ENCODE measurements at regions not wholly inside any gene's neighbourhood (a gene's known extent, or its start where the extent isn't known, plus 50 kb on each side); places are given as distances from the start of the nearest gene placed in this dataset.
"Not testable (repeated sequence)": the region's sequence is repeated elsewhere in the genome, so short reads cannot be mapped to it uniquely, and the experiment has no call there.

GRCh38 chr5:77861576-77861975 is 85.4 kb upstream of the TBCA start:
- H3K4me3 ChIP-seq (ENCODE audit: low read depth, low read length) = no peak overlapping the region
- ChIA-PET POLR2A (no interaction called here), CTCF (interaction anchor here (1.1 to 3.2 kb wide), 3 partner anchors 8 to 147 kb away, joined by 3 to 15 read pairs (median 3); no protein-coding TSS in a partner anchor)
- TF ChIP-seq CTCF (IDR thresholded peaks at IDR 0.05; ENCODE audit: insufficient read depth, low read length, missing control alignments) = no peak
- DNase-seq (ENCODE audit: low read depth, low spot score) = no peak

GRCh38 chr5:77859306-77859705 is 83.2 kb upstream of the TBCA start:
- TF ChIP-seq CTCF (IDR thresholded peaks at IDR 0.05; ENCODE audit: insufficient read depth, low read length, missing control alignments) = no peak
- no peak overlapping the region for H3K4me3 ChIP-seq (ENCODE audit: low read depth, low read length)
- CTCF ChIA-PET = no interaction called here
- DNase-seq (ENCODE audit: low read depth, low spot score) = no peak
- POLR2A ChIA-PET = no interaction called here

- H3K4me3 ChIP-seq (ENCODE audit: low read depth, low read length); DNase-seq (ENCODE audit: low read depth, low spot score); POLR2A ChIA-PET: not testable (repeated sequence)
- CTCF ChIA-PET = interaction anchor here (2.2 kb wide), 1 partner anchor 10 kb away, joined by 5 read pairs; no protein-coding TSS in a partner anchor
Observed at GRCh38 chr5:77858678-77859077, 82.5 kb upstream of the TBCA start.

- no peak for TF ChIP-seq CTCF (IDR thresholded peaks at IDR 0.05; ENCODE audit: insufficient read depth, low read length, missing control alignments)
- no peak for DNase-seq (ENCODE audit: low read depth, low spot score)
- CTCF ChIA-PET = interaction anchor here (1.4 kb wide), 1 partner anchor 8 kb away, joined by 4 read pairs; no protein-coding TSS in a partner anchor
- POLR2A ChIA-PET = interaction anchor here (0.6 kb wide), 1 partner anchor 17 kb away, joined by 3 read pairs; no protein-coding TSS in a partner anchor
- no peak overlapping the region for H3K4me3 ChIP-seq (ENCODE audit: low read depth, low read length)
Observed at GRCh38 chr5:77855369-77855768, 79.2 kb upstream of the TBCA start.

- no peak for DNase-seq (ENCODE audit: low read depth, low spot score)
- no peak for TF ChIP-seq CTCF (IDR thresholded peaks at IDR 0.05; ENCODE audit: insufficient read depth, low read length, missing control alignments)
- H3K4me3 ChIP-seq (ENCODE audit: low read depth, low read length) = no peak overlapping the region
- CTCF ChIA-PET = interaction anchor here (1.2 kb wide), 1 partner anchor 213 kb away, joined by 3 read pairs; no protein-coding TSS in a partner anchor
- POLR2A ChIA-PET = interaction anchor here (0.7 kb wide), 2 partner anchors 10 to 157 kb away, joined by 3 read pairs; no protein-coding TSS in a partner anchor
Observed at GRCh38 chr5:77853353-77853907, 77.3 kb upstream of the TBCA start.

GRCh38 chr5:77852514-77853352 is 76.6 kb upstream of the TBCA start:
- peak overlapping the region; percentile 61 for H3K4me3 ChIP-seq (ENCODE audit: low read depth, low read length)
- ChIA-PET CTCF (interaction anchor here (1.2 kb wide), 1 partner anchor 213 kb away, joined by 3 read pairs; no protein-coding TSS in a partner anchor), POLR2A (interaction anchor here (0.6 to 0.8 kb wide), 4 partner anchors 10 to 157 kb away, joined by 3 to 4 read pairs (median 3); no protein-coding TSS in a partner anchor)

More at GRCh38 chr5:77852514-77853352, 76.6 kb upstream of the TBCA start:
- no peak for TF ChIP-seq CTCF (IDR thresholded peaks at IDR 0.05; ENCODE audit: insufficient read depth, low read length, missing control alignments)
- peak; percentile 50 for DNase-seq (ENCODE audit: low read depth, low spot score)

Data from AG04449 (cell line).